H1 (cell line): ENCODE measurements at regions not wholly inside any gene's neighbourhood (a gene's known extent, or its start where the extent isn't known, plus 50 kb on each side); places are given as distances from the start of the nearest gene placed in this dataset.

Experiments used
- HDAC2 ChIP-seq, 2 experiments: fragments of 300-600 bp in 1 of 2; sonication (generic) in 1 of 2; IDR thresholded peaks; 2 replicates each; pipeline ENCODE4 v1.6.1; 2011 to 2012; ENCODE audit warnings: low read depth in 2 of 2, low read length in 2 of 2, mild to moderate bottlenecking in 2 of 2, moderate library complexity in 2 of 2, borderline replicate concordance in 1 of 2, inconsistent platforms in 1 of 2

DNA sequence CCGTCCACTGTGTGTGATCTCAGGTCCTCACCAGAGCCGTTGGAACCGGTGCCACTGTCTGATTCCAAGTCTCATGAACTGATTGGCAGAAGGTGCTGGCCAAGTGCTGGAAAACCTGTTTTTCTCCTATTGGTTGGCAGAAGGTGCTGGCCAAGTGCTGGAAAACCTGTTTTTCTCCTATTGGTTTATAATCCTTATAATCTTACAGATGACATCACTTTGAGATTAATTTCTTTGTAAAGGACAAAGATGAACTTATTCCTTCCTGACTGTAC is 1106.3 kb downstream of the BRD1 start (continued):
- no peak for TF ChIP-seq HDAC2 (IDR thresholded peaks at IDR 0.05; ENCODE audit: borderline replicate concordance in 1 of 2, low read depth in 2 of 2, low read length in 2 of 2)
